Glomerular endothelial cell (primary cell): ENCODE measurements at regions not wholly inside any gene's neighbourhood (a gene's known extent, or its start where the extent isn't known, plus 50 kb on each side); places are given as distances from the start of the nearest gene placed in this dataset.
"Not testable (repeated sequence)": the region's sequence is repeated elsewhere in the genome, so short reads cannot be mapped to it uniquely, and the experiment has no call there.

ENCODE experiments used
- DNase-seq: peaks from one replicate; pipeline ENCODE4 v3.0.0-alpha.2; 2011; ENCODE audit warnings: low read depth, low spot score; ENCODE audit errors: extremely low read depth

DNA sequence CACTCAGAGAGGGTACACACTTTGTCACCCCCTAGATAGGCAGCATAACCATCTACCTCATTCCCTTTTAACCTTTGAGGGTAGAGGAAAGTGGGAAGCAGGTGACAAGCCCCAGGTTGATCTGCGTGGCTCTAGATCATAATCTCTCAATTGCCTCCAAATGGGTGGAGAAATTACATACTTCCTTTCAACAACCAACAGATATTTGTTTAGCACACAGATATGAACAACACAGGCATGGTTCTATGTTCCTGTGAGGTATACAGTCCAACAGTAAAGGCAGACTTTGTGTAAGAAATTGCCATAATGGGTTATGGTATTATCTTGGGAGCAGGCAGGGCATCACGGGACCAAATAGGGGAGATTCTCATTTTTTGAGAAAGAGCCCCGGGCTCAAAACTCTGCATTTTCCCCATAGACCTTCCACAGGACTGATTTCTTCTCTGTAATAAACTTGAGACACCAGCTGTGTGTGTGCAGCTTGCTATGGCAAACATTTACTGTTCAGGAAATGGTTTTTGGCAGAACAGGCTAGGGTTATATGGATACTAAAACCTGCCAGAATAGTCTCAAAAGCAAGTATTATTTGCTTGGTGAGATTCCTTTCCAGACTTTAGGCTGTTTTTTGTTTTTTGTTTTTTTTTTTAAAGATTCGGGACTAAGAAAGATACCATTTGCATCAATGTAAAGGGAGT lies 126.2 kb downstream of the CD164 start:
- DNase-seq, result no peak

DNA sequence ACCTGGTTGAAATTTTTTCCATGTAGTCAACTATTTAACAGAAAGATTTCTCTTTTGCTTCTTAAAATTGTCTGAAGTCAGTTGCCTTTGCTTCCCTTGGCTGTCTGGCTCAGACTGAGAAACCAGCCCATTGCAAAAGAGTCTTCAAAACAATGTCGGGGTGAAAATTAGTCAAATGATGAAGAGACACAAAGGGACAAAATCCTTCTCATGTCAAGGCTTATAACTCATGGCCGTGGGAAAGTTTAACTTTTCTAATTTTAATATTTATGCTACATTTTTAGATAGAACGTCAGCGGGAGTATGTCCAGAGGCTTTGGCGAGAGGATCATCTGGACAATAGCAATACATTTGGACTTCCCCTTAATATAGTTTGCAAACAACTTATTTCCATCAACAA lies 127.2 kb downstream of the CD164 start:
- no peak for DNase-seq

DNA sequence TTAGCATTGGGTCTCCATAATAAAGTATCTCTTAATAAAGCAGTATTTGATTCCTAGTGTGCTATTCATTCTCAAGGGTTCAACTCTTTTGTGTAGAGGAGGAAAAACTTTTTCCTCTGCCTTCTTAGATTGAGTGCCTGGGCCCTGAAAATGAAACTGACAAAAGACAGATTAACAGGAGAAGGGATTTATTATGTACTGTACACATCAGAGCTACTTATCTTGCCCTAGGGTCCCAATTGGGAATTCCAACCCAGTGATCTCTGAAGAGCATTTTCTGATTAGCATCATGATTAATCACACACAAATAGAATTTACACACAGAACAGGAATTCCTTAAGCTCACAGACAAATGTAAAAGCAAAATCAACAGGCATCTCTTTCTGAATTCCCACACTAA lies 128.9 kb downstream of the CD164 start:
- DNase-seq, result no peak

DNA sequence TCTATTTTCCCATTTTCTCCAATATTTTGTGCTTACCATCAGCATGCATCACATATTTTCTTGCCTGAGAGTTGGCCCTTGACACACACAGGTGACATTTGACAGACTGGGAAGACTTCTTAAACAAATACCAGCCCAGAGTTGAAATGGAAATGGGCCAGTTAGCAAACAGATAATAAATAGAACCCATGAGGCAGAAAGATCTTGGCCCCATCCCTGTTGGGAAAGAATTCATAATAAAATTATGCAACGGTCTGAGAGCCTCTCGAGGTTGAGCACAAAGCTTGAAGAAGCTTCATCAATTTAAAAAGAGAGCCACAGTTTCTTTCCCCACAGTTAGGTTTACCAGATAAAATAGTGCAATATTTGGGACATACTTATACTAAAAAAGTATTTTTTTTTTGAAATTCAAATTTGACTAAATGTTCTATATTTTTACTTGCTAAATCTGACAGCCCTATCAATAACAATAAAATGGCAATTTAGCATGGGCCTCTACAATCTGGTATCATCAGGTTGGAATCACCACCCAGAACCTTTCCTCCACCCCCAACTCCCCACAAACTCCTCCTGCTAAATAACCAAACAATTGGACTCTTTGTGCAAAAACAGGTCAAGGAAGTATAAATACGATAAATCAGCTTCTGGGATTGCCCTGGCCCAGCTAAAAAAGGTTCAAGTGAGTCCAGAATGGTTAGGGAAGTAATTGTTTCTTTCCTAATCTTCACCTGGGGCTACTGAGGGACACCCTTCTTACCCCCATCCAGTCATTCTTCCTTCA lies 129.8 kb downstream of the CD164 start:
- no peak for DNase-seq

DNA sequence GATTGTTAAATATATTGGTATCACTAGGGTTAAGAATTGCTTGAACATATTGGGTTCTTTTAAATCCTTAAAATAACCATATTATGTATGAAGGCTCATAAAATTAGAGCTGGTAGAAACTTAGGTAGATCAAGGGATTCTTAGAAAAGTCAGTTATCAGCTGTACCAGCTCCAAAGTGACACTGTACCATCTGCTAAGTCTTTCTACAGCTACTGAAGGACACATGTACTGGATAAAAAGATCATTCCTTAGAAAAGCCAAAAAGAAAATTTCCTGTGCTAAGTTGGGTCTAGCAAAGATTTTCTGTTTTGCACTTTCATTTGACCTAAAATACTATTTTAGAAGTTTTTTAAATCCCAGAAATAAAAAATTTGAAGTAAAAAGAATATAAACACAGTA lies 130.4 kb downstream of the CD164 start:
- DNase-seq, result no peak

DNA sequence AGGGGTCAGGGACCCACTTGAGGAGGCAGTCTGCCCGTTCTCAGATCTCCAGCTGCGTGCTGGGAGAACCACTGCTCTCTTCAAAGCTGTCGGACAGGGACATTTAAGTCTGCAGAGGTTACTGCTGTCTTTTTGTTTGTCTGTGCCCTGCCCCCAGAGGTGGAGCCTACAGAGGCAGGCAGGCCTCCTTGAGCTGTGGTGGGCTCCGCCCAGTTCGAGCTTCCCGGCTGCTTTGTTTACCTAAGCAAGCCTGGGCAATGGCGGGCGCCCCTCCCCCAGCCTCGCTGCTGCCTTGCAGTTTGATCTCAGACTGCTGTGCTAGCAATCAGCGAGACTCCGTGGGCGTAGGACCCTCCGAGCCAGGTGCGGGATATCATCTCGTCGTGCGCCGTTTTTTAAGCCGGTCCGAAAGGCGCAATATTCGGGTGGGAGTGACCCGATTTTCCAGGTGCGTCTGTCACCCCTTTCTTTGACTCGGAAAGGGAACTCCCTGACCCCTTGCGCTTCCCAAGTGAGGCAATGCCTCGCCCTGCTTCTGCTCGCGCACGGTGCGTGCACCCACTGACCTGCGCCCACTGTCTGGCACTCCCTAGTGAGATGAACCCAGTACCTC lies 131.6 kb downstream of the CD164 start:
- not testable (repeated sequence) for DNase-seq

DNA sequence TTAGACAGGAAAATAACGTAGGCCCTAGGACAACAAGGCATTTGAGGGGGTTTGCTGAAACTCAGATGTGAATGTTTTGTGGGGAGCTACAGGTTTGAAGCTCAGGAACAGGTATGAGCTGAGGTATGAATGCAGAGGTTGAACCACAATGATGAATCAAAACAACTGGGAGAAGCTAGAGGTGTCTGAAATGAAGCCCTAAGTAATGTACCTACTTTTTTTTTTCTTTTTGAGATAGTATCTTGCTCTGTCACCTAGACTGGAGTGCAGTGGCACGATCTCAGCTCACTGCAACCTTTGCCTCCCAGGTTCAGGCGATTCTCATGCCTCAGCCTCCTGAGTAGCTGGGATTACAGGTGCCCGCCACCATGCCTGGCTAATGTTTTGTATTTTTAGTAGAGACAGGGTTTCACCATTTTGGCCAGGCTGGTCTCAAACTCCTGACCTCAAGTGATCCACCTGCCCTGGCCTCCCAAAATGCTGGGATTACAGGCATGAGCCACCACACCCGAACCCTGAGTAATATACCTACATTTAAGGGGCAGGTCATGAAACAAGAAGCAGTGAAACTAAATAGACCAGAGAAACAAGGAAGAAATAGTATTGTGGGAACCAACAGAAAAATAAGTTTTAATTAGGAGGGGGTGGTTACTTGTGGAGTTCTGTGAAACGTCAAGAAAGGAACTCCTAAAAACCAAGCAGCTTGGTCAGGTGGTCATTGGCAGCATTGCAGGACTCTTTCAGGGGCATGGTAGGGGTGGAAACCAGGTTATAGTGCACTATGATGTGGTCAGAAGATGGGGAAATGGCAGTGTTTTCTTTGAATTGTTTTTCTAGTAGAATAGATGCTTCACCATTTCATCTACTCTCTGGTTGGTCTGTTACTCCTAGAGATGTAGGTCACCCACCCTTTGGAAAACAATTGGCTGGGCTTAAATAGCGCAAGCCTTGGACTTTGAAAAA lies 138.1 kb downstream of the CD164 start:
- DNase-seq, result no peak

DNA sequence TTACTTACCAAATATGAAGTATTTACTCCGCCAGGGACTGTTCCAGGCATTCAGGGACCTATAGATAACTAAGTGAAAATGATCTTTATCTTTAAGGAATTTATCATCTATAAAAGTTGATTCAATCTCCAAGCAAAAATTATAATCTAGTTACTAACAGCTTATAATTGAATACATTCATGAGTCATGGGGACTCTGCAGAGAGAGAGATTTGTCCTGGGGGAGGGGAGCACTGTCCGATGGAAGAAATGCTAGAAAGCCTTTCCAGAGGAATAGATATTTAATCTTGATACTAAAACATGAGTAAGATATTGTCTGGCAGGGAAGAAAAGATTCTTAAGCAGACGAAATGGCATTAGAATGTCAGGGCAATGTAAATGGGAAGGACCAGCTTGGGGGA lies 139.3 kb downstream of the CD164 start:
- DNase-seq, result no peak

DNA sequence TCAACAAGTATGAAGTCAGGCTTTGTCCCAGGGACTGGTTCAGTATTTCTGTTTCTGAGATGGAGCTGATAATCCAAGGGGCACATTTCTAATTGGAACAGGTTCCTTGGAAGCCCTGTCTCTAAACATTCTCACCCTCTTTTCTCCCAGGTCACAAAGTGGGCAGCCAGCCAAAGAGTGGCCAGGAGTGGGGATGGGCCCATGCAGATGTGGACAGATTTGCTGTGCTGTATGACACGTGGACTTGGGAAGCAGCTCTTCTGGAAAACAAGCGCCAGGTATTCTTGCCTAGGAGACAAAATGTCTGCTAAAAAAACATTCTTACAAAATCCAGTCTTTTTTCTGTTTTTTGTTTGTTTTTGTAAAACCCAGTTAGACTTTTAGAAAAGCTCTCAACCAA lies 140.2 kb downstream of the CD164 start:
- DNase-seq, result no peak

DNA sequence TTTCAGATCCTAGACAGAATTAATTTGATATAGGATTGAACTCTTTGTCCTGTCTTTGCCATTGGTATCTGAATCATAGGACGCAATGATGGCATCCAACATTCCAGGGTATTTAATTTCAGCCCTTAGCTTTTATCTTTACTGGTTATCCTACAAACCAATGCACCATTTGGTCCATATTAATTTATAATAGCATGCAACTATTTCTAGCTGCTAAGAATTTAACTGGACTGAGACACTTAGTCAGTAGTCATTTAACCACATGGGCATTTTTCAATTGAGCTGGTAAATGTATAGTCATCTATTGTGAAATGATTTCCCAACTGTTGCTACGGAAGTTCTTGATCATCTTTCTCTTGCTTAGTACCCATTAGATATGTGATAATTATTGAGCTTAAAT lies 141.1 kb downstream of the CD164 start:
- DNase-seq, result no peak

DNA sequence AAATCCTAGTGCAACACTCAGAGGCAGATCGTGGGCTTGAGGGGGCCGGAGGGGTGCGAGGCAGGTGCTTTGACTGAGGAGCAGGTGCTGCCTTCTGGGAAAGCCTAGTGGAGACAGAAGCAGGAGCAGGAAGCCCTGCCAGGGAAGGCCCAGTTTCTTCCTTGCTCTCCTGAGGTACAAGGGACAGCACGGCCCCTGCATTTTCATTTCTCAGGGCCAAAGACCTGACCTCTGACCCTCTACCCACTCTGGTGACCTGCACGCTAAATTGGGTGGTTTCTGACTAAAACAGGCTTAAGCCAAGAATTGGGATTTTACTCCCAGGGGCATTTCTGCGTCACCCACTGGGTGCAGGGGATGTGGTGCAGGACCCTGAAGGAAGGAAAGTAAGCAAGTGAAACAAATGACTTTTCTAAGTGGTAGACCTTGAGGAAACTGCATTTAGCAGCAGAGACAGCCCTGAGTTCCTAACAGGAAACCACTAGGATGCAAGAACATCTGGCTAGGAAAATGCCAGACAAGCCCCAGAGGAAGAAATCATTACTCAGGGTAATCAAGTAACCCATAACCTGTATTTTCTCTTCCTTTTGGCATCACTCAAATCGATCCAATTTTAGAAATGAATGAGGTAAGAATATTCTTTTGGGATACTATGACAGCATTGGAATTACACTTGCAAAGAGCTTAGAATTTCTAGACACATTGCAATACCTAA lies 141.7 kb downstream of the CD164 start:
- no peak for DNase-seq

DNA sequence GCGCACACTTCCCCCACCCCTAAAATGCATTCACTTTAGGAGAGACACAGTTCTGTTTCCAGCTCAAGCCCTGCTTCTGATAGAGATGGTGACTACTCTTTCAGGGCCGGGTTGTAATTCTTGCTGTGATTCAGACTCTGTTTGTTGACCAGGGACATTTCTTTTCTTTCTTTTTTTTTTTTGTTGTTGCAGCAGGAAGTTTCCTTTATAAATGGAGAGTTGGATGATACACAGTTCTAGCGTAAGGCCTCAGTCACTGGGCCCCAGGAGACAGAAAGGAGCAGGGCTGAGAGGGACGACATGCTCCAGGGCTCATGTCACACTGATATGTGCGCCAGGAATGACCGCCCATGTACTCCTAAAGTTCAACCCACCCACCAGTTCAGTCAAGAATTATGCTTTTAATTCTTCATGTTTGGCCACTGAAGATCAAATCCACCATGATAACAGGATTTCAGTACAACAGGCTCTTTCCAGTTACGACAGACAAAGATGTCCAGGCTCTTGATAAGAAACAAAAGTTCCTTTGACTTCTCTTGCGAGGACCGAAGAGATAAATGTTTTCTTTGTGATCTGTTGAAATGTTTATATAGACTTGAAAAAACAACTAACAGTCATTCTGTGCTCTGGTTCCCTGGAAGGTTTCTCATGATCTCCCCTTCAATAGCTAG lies 142.5 kb downstream of the CD164 start:
- no peak for DNase-seq

DNA sequence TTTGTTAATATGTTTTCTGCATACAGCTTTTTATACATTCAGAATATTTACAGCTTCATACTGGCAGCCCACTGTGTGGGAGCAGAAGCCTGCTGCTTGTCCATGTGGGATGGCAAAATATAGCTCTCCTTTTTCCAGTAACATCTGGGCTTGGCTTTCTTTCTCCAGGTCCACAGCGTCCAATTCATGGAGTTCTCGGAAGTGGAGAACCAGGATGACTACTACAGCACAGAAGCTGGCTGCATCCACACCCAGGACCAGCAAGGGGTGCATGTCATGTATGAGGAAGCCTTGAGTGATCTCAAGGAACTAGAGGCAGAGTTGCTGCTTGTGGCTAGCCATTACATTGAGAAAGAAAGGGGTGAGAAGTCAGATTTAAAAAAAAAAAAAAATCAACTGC lies 143.1 kb downstream of the CD164 start:
- no peak for DNase-seq

DNA sequence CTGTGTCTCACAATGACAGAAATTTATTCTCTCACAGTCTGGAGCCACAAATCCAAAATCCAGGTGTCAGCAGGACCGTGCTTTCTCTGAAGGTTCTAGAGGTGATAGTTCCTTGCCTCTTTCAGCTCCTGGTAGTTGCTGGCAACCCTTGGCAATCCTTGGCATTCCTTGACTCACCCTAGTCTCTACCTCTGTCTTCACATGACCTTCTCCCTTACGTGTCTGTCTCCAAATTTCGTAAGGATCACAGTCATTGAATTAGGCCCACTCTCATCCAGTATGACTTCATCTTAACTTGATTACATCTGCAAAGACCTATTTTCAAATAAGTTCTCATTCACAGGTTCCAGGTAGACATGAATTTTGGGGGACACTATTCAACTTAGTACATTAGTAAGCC lies 143.1 kb downstream of the CEP57L1 start:
- no peak for DNase-seq

DNA sequence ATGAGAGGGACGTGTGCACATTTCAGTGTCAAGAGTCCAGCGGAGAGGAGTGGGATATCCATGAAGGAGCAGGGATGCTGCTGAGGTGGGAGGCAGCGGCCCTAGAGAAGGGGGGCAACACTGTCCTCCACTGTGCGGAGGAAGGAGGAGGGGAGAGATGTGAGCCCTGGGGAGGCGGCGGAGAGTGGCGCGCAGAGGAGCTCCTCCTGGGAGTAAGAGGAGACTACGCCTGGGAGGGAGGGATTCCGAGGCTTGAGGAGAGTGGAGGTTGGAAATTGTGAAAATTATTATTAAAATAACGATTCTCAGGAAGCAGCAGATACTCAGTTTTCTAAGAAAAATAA lies 142.7 kb downstream of the CEP57L1 start:
- no peak for DNase-seq

DNA sequence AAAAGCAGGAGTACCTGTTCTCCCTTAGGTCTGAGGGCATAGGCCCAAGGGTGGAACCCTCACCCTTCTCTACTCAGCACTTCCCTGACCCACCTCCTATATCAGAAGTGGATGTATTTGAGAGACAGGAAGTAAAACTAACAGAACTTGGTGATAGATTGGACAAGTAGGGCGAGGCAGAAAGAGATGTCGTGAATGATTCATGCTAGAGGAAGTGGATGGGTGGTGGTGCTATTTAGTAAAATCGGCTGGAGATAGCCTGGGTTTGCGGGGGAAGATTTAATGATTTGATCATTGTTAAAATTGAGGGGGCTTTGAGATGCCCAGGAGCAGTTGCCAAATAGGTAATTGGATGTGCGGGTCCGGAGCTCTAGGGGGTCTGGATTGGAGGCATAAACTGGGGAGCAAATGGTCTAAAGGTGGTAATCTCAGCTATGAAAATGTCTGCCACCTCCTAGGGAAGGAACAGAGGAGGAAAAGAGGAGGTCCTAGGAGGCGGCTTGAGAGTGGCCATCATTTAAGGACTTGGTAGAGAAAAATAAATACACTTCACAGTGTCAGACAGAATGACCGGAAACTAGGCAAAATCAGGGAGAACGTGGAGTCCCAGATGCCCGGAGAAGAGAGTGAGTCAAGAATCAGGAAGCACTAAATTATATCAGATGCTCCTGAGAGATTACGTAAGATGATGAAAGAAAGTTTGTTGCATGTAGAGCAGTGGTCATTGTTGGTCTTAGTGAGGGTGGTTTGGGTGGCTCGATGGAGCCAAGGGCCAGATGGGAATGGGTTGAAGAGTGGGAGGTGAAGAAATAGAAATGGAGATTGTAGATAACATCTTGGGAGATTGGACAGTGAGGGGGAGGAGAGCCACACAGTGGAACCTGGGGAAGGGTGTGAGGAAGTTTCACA lies 142.0 kb downstream of the CEP57L1 start:
- peak; percentile 31 for DNase-seq

DNA sequence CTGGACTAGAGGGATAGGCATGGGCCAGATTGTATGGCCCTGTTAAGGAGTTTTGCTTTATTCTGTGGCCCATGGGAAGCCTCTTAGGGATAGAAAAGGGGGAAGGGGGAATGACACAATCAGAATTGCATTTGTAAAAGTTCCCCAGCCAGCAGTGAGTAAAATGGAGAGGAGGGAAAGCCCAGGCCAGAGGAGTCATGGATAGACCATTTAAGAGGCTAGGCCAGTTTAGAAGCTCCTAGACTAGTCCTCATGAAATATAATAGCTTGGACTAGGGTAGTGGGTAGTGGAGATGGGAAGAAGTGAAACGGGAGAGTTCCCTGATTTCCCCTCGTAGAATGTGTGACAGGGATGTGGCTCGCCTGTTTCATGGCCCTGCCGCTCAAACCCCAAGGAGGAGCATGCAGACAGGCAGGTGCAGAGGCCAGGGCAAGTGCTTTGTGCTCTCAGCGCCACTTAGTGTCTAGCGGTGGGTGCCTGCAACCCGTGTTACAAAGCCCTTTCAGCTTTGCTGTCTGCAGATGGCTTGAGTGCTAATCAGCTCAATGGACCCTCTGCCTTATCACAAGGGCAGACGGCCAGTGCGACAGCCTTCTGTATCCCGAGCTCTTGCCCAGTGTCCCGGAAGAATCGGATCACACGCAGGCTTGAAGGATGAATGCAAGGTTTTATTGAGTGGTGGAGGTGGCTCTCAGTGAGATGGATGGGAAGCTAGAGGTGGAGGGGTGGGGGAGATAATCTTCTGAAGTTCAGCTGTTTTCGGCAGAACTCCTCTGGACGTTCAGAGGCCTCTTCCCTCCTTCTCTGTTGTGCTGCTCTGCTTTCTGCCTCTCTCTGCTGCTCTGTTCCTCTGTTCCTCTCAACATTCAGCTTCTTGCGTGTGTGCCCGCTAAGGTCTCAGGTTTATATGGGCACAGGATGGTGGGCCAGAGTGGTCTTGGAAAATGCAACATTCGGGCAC lies 141.1 kb downstream of the CEP57L1 start:
- no peak for DNase-seq
